Nephron progenitor cell (in vitro differentiated cells): ENCODE measurements at regions not wholly inside any gene's neighbourhood (a gene's known extent, or its start where the extent isn't known, plus 50 kb on each side); places are given as distances from the start of the nearest gene placed in this dataset.

Experiments
- DNase-seq: peaks from one replicate; pipeline ENCODE4 v3.0.0; 2021
- H3K27ac Mint-ChIP-seq: 2 replicates; pipeline ENCODE4 v1.8.0; 2021; ENCODE audit warnings: mild to moderate bottlenecking, moderate library complexity, mixed read lengths
- H3K27me3 Mint-ChIP-seq: 2 replicates; pipeline ENCODE4 v1.8.0; 2021; ENCODE audit warnings: mild to moderate bottlenecking, low read depth, mixed read lengths; ENCODE audit not compliant: poor library complexity
- H3K36me3 Mint-ChIP-seq: 2 replicates; pipeline ENCODE4 v1.8.0; 2021; ENCODE audit warnings: low read depth, mixed read lengths
- H3K4me1 Mint-ChIP-seq: 2 replicates; pipeline ENCODE4 v1.8.0; 2021; ENCODE audit warnings: mixed read lengths
- H3K4me3 Mint-ChIP-seq: 2 replicates; pipeline ENCODE4 v1.8.0; 2021; ENCODE audit warnings: mild to moderate bottlenecking, moderate library complexity, mixed read lengths
- H3K9me3 Mint-ChIP-seq: 2 replicates; pipeline ENCODE4 v1.8.0; 2021; ENCODE audit warnings: mild to moderate bottlenecking, moderate library complexity, mixed read lengths
- CTCF ChIP-seq: fragments of 200-600 bp; sonication (generic); IDR thresholded peaks from 2 replicates; pipeline ENCODE4 v1.5.0; 2021; ENCODE audit warnings: antibody characterized with exemption

- TF ChIP-seq CTCF = no peak
- H3K27me3 Mint-ChIP-seq = peaks cover 14% of the 10 kb centered on the region
- H3K4me3 Mint-ChIP-seq = no peak overlapping the region
- H3K4me1 Mint-ChIP-seq = peaks cover 26% of the 10 kb centered on the region
- peaks cover 19% of the 10 kb centered on the region for H3K9me3 Mint-ChIP-seq
- no peak overlapping the region for H3K27ac Mint-ChIP-seq
- peaks cover 9% of the 10 kb centered on the region for H3K36me3 Mint-ChIP-seq
- DNase-seq = no peak
Measured at GRCh38 chr6:170030284-170030815, 260.5 kb downstream of the DLL1 start.

GRCh38 chr6:170029416-170030283, 261.2 kb downstream of the DLL1 start:
- Mint-ChIP-seq H3K4me1 (peaks cover 33% of the 10 kb centered on the region), H3K9me3 (peaks cover 19% of the 10 kb centered on the region), H3K36me3 (peaks cover 9% of the 10 kb centered on the region), H3K27ac (no peak overlapping the region), H3K27me3 (peaks cover 17% of the 10 kb centered on the region), H3K4me3 (no peak overlapping the region)
- TF ChIP-seq CTCF = no peak
- no peak for DNase-seq

GRCh38 chr6:170028629-170029345, 262.1 kb downstream of the DLL1 start:
- Mint-ChIP-seq H3K27me3 (peaks cover 17% of the 10 kb centered on the region), H3K36me3 (peaks cover 6% of the 10 kb centered on the region), H3K4me3 (no peak overlapping the region), H3K4me1 (peaks cover 33% of the 10 kb centered on the region), H3K27ac (no peak overlapping the region), H3K9me3 (peaks cover 11% of the 10 kb centered on the region)
- no peak for DNase-seq
- no peak for TF ChIP-seq CTCF

- H3K27ac Mint-ChIP-seq = no peak overlapping the region
- no peak overlapping the region for H3K4me3 Mint-ChIP-seq
- no peaks in the 10 kb centered on the region for H3K36me3 Mint-ChIP-seq
- H3K27me3 Mint-ChIP-seq = peaks cover 13% of the 10 kb centered on the region
- peaks cover 33% of the 10 kb centered on the region for H3K4me1 Mint-ChIP-seq
- no peak for TF ChIP-seq CTCF
- no peak for DNase-seq
- H3K9me3 Mint-ChIP-seq = no peaks in the 10 kb centered on the region
Measured at GRCh38 chr6:170027647-170028043, 263.2 kb downstream of the DLL1 start.

GRCh38 chr6:170026751-170027646, 263.9 kb downstream of the DLL1 start:
- no peak for TF ChIP-seq CTCF
- Mint-ChIP-seq H3K9me3 (no peaks in the 10 kb centered on the region), H3K4me1 (peaks cover 33% of the 10 kb centered on the region), H3K36me3 (no peaks in the 10 kb centered on the region), H3K4me3 (no peak overlapping the region), H3K27me3 (peaks cover 11% of the 10 kb centered on the region), H3K27ac (no peak overlapping the region)
- no peak for DNase-seq
